Inferior parietal cortex (tissue), 1 donor: ENCODE measurements at regions not wholly inside any gene's neighbourhood (a gene's known extent, or its start where the extent isn't known, plus 50 kb on each side); places are given as distances from the start of the nearest gene placed in this dataset.

Source experiments
- DNase-seq: peaks from one replicate; pipeline ENCODE4 v3.0.0-alpha.2; 2016; ENCODE audit errors: extremely low spot score

- no peak for DNase-seq
Observed at GRCh38 chr22:47588578-47588960, 826.1 kb downstream of the TBC1D22A start.

- DNase-seq: no peak
Observed at GRCh38 chr22:47587861-47588577, 825.6 kb downstream of the TBC1D22A start.

- DNase-seq: no peak
Observed at GRCh38 chr22:47587361-47587760, 824.9 kb downstream of the TBC1D22A start.

- DNase-seq: no peak
Observed at GRCh38 chr22:47586946-47587345, 824.5 kb downstream of the TBC1D22A start.

- DNase-seq: no peak
Observed at GRCh38 chr22:47586038-47586437, 823.6 kb downstream of the TBC1D22A start.

- no peak for DNase-seq
Observed at GRCh38 chr22:47583959-47584562, 821.6 kb downstream of the TBC1D22A start.

- no peak for DNase-seq
Observed at GRCh38 chr22:47582067-47582466, 819.6 kb downstream of the TBC1D22A start.

- no peak for DNase-seq
Observed at GRCh38 chr22:47580121-47580520, 817.7 kb downstream of the TBC1D22A start.

GRCh38 chr22:47576908-47577307, 814.5 kb downstream of the TBC1D22A start:
- DNase-seq: no peak

GRCh38 chr22:47575291-47575690, 812.8 kb downstream of the TBC1D22A start:
- no peak for DNase-seq

GRCh38 chr22:47574556-47574955, 812.1 kb downstream of the TBC1D22A start:
- no peak for DNase-seq

GRCh38 chr22:47573141-47573540, 810.7 kb downstream of the TBC1D22A start:
- DNase-seq: no peak

GRCh38 chr22:47572443-47572842, 810.0 kb downstream of the TBC1D22A start:
- DNase-seq: no peak

GRCh38 chr22:47571616-47572015, 809.2 kb downstream of the TBC1D22A start:
- no peak for DNase-seq

GRCh38 chr22:47570851-47571250, 808.4 kb downstream of the TBC1D22A start:
- DNase-seq: no peak

- no peak for DNase-seq
Observed at GRCh38 chr22:47570300-47570685, 807.8 kb downstream of the TBC1D22A start.

- DNase-seq: no peak
Observed at GRCh38 chr22:47569389-47570299, 807.2 kb downstream of the TBC1D22A start.

- no peak for DNase-seq
Observed at GRCh38 chr22:47568700-47569099, 806.2 kb downstream of the TBC1D22A start.

- no peak for DNase-seq
Observed at GRCh38 chr22:47567126-47568090, 805.0 kb downstream of the TBC1D22A start.

GRCh38 chr22:47566491-47566890, 804.0 kb downstream of the TBC1D22A start:
- no peak for DNase-seq

GRCh38 chr22:47565607-47566006, 803.2 kb downstream of the TBC1D22A start:
- no peak for DNase-seq
